LNCaP clone FGC (cell line): ENCODE measurements at regions not wholly inside any gene's neighbourhood (a gene's known extent, or its start where the extent isn't known, plus 50 kb on each side); places are given as distances from the start of the nearest gene placed in this dataset.

Experiments used
- DNase-seq: peaks from one replicate; pipeline ENCODE4 v3.0.0-alpha.2; 2011; ENCODE audit warnings: low read depth
- H3K4me3 ChIP-seq: 2 replicates; pipeline ENCODE4 v1.5.1; 2011; ENCODE audit warnings: mild to moderate bottlenecking, low read depth, low read length, control low read depth
- CTCF ChIP-seq: IDR thresholded peaks from 2 replicates; pipeline ENCODE4 v1.5.1; 2012; ENCODE audit warnings: mild to moderate bottlenecking; ENCODE audit not compliant: control insufficient read depth, insufficient read depth; ENCODE audit errors: extremely low read depth

DNA sequence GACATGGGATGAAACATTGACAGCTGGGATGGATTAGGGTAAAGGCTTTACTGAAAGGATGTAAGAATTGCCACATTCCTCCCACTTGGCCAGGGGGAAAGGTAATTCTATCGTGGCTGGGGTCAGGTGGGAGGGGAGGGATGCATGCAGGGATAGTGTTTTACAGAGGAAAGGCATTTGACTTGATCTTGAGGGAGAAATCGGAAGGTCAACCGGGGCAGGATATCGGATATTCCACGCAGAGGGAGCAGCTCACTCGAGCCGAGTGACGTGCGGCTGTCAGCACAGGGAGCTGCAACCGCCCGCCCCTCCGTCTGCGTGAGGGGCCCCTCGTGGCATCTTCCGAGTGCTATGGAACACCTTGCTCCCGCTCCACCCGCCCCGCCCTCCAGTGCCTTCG lies 63.4 kb upstream of the ADAMTS2 start:
- no peak for DNase-seq
- no peak for TF ChIP-seq CTCF
- no peak overlapping the region for H3K4me3 ChIP-seq

- TF ChIP-seq CTCF = no peak
- DNase-seq = no peak
- H3K4me3 ChIP-seq = no peak overlapping the region
Measured at GRCh38 chr5:179407191-179408175, 62.2 kb upstream of the ADAMTS2 start.

- H3K4me3 ChIP-seq = no peak overlapping the region
- no peak for TF ChIP-seq CTCF
- DNase-seq = no peak
Measured at GRCh38 chr5:179406031-179406961, 61.0 kb upstream of the ADAMTS2 start.

DNA sequence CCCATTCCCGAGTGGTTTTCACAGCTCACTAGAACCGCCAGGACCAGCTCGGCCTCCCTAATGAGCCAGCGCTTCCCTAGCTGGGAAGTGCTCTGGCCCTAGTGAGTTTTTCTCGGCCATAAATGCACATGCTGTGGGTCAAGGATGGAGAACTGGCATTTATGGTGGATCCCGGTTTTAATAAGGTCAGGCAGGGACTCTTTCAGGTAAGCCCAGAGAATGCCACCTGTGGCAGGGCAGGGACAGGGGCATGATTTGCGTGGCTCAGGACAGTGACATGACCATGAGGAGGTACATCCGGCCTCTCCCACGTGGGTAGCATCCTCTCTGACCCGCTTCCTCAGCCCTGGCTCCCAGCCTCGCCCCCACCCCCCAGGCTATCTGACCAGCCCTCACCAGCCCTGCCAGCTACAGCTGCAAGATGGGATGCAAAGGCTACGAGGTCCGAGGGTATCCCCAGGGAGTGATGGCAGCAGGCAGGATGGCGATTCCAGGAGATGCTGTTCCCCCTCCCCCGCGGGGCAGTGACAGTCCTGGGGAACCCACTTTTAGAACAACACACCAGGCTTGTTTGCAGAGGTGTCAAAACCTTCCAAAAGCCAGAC lies 60.3 kb upstream of the ADAMTS2 start:
- no peak overlapping the region for H3K4me3 ChIP-seq
- TF ChIP-seq CTCF = no peak
- DNase-seq = no peak

DNA sequence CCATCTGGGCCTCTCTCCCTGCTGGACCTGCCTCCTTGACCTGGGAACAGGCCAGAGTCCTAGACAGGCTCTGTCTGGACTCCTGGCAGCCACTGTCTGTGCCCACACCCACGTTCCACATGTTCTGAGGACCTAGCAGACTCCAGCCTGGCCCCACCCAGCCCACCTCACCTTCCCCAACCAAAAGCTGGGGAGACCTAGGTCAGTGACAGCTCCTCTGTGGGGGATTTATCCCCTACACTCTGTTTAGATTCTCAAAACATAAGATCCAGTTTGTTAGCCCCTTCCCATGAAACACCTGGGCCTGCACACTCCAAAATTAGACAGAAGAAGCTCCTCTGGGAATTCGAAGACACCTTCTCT lies 59.8 kb upstream of the ADAMTS2 start:
- DNase-seq = no peak
- no peak for TF ChIP-seq CTCF
- H3K4me3 ChIP-seq = no peak overlapping the region

GRCh38 chr5:179404321-179405053 lies 59.2 kb upstream of the ADAMTS2 start:
- peak; percentile 21; the same call in 1 of the 2 replicates for TF ChIP-seq CTCF
- H3K4me3 ChIP-seq = no peak overlapping the region
- no peak for DNase-seq
